H9 (cell line): ENCODE measurements at regions not wholly inside any gene's neighbourhood (a gene's known extent, or its start where the extent isn't known, plus 50 kb on each side); places are given as distances from the start of the nearest gene placed in this dataset.

Experiments
- DNase-seq: peaks from one replicate; pipeline ENCODE4 v3.0.0-alpha.2; 2017
- H2AFZ ChIP-seq: one replicate; pipeline ENCODE4 v1.6.1; 2013; ENCODE audit warnings: mild to moderate bottlenecking, low read length, control low read depth, moderate library complexity
- H2AK5ac ChIP-seq: 2 replicates; pipeline ENCODE4 v1.6.1; 2013; ENCODE audit warnings: low read length, control low read depth, mixed read lengths; ENCODE audit not compliant: insufficient read length
- H2BK120ac ChIP-seq: one replicate; pipeline ENCODE4 v1.6.1; 2013; ENCODE audit warnings: low read depth, mild to moderate bottlenecking, low read length, control low read depth, inconsistent platforms; ENCODE audit not compliant: poor library complexity, severe bottlenecking
- H2BK12ac ChIP-seq: 2 replicates; pipeline ENCODE4 v1.6.1; 2013; ENCODE audit warnings: low read length, control low read depth, mixed read lengths, low read depth; ENCODE audit not compliant: insufficient read length
- H2BK15ac ChIP-seq: 2 replicates; pipeline ENCODE4 v1.6.1; 2013; ENCODE audit warnings: low read depth, low read length, control low read depth
- H2BK20ac ChIP-seq: one replicate; pipeline ENCODE4 v1.6.1; 2013; ENCODE audit warnings: low read depth, mild to moderate bottlenecking, low read length, control low read depth, inconsistent platforms; ENCODE audit not compliant: poor library complexity, severe bottlenecking
- H2BK5ac ChIP-seq: 2 replicates; pipeline ENCODE4 v1.6.1; 2013; ENCODE audit warnings: low read length, control low read depth, mixed read lengths; ENCODE audit not compliant: insufficient read length
- H3K14ac ChIP-seq: 2 replicates; pipeline ENCODE4 v1.6.1; 2013; ENCODE audit warnings: low read length, control low read depth; ENCODE audit not compliant: insufficient read depth
- H3K18ac ChIP-seq: 2 replicates; pipeline ENCODE4 v1.6.1; 2013; ENCODE audit warnings: low read depth, mild to moderate bottlenecking, mixed read lengths, low read length, control low read depth; ENCODE audit not compliant: insufficient read length
- H3K23ac ChIP-seq: 2 replicates; pipeline ENCODE4 v1.6.1; 2013; ENCODE audit warnings: low read length, control low read depth, mixed read lengths, low read depth; ENCODE audit not compliant: insufficient read length
- H3K23me2 ChIP-seq: 2 replicates; pipeline ENCODE4 v1.6.1; 2013; ENCODE audit warnings: low read depth, mild to moderate bottlenecking, mixed read lengths, low read length, control low read depth; ENCODE audit not compliant: insufficient read length, poor library complexity, severe bottlenecking
- H3K27ac ChIP-seq: 2 replicates; pipeline ENCODE4 v1.5.1; 2013; ENCODE audit warnings: low read length, control low read depth, mixed read lengths, low read depth; ENCODE audit not compliant: insufficient read length
- H3K27me3 ChIP-seq: 2 replicates; pipeline ENCODE4 v1.6.1; 2013; ENCODE audit warnings: low read length, control low read depth, inconsistent platforms; ENCODE audit not compliant: insufficient read depth
- H3K4ac ChIP-seq: 2 replicates; pipeline ENCODE4 v1.6.1; 2013; ENCODE audit warnings: low read depth, mild to moderate bottlenecking, control low read depth, inconsistent platforms, low read length, moderate library complexity
- H3K4me1 ChIP-seq: 2 replicates; pipeline ENCODE4 v1.6.1; 2013; ENCODE audit warnings: low read length, control low read depth, inconsistent platforms; ENCODE audit not compliant: insufficient read depth
- H3K4me2 ChIP-seq: 2 replicates; pipeline ENCODE4 v1.6.1; 2013; ENCODE audit warnings: low read length, control low read depth, mixed read lengths; ENCODE audit not compliant: insufficient read length, insufficient read depth
- H3K56ac ChIP-seq: 2 replicates; pipeline ENCODE4 v1.6.1; 2013; ENCODE audit warnings: low read depth, mild to moderate bottlenecking, mixed read lengths, low read length, control low read depth; ENCODE audit not compliant: insufficient read length
- H3K79me1 ChIP-seq: 2 replicates; pipeline ENCODE4 v1.6.1; 2013; ENCODE audit warnings: low read depth, mild to moderate bottlenecking, moderate library complexity, low read length, control low read depth, inconsistent platforms; ENCODE audit not compliant: insufficient read depth, poor library complexity, severe bottlenecking
- H3K79me2 ChIP-seq: 2 replicates; pipeline ENCODE4 v1.6.1; 2013; ENCODE audit warnings: low read length, control low read depth, inconsistent platforms; ENCODE audit not compliant: insufficient read depth
- H3K9ac ChIP-seq: 2 replicates; pipeline ENCODE4 v1.6.1; 2013; ENCODE audit warnings: low read length, control low read depth, mixed read lengths; ENCODE audit not compliant: insufficient read length; ENCODE audit errors: extremely low read depth
- H3K9me3 ChIP-seq: one replicate; pipeline ENCODE4 v1.6.1; 2013; ENCODE audit warnings: low read depth, low read length, inconsistent platforms; ENCODE audit not compliant: control insufficient read depth
- H3T11ph ChIP-seq: one replicate; pipeline ENCODE4 v1.6.1; 2013; ENCODE audit warnings: mild to moderate bottlenecking, low read length, control low read depth, inconsistent platforms
- H4K20me1 ChIP-seq: one replicate; pipeline ENCODE4 v1.6.1; 2013; ENCODE audit not compliant: control insufficient read depth, insufficient read length, insufficient read depth
- H4K5ac ChIP-seq: 2 replicates; pipeline ENCODE4 v1.6.1; 2013; ENCODE audit warnings: low read depth, mild to moderate bottlenecking, mixed read lengths, low read length, control low read depth; ENCODE audit not compliant: insufficient read length
- H4K8ac ChIP-seq: replicated peaks from 2 replicates; pipeline ENCODE4 v1.6.1; 2013; ENCODE audit warnings: low read length, control low read depth, mixed read lengths, low read depth; ENCODE audit not compliant: insufficient read length
- H4K91ac ChIP-seq: 2 replicates; pipeline ENCODE4 v1.6.1; 2013; ENCODE audit warnings: low read depth, mild to moderate bottlenecking, moderate library complexity, mixed read lengths, low read length, control low read depth; ENCODE audit not compliant: insufficient read length
- H3K27ac Mint-ChIP-seq, 3 experiments: 2 replicates in 2 of 3; 3 replicates in 1 of 3; pipeline ENCODE4 v1.8.0; 2020 to 2021; ENCODE audit warnings: mixed read lengths in 3 of 3, mild to moderate bottlenecking in 1 of 3, moderate library complexity in 1 of 3
- H3K27me3 Mint-ChIP-seq: 2 replicates; pipeline ENCODE4 v1.8.0; 2021; ENCODE audit warnings: low read depth, mild to moderate bottlenecking, moderate library complexity, mixed read lengths
- H3K36me3 Mint-ChIP-seq, 3 experiments: 2 replicates in 2 of 3; 3 replicates in 1 of 3; pipeline ENCODE4 v1.8.0; 2020 to 2021; ENCODE audit warnings: low read depth in 3 of 3, mixed read lengths in 3 of 3; ENCODE audit not compliant: insufficient read depth in 1 of 3
- H3K4me1 Mint-ChIP-seq, 2 experiments: 2 replicates each; pipeline ENCODE4 v1.8.0; 2020; ENCODE audit warnings: mixed read lengths in 2 of 2
- H3K4me3 Mint-ChIP-seq, 2 experiments: 2 replicates in 1 of 2; 3 replicates in 1 of 2; pipeline ENCODE4 v1.8.0; 2020 to 2021; ENCODE audit warnings: mild to moderate bottlenecking in 2 of 2, mixed read lengths in 2 of 2, moderate library complexity in 1 of 2
- H3K9me3 Mint-ChIP-seq, 2 experiments: 2 replicates in 1 of 2; 3 replicates in 1 of 2; pipeline ENCODE4 v1.8.0; 2020; ENCODE audit warnings: mild to moderate bottlenecking in 2 of 2, mixed read lengths in 2 of 2, moderate library complexity in 1 of 2
- WGBS: extraction: QIAGEN DNeasy Blood & Tissue Kit; methylation state at CpG from one replicate; pipeline ENCODE4 v1.1.7; 2013; ENCODE audit warnings: missing lambda C conversion rate, low lambda C conversion rate, mixed read lengths; ENCODE audit not compliant: insufficient read length; ENCODE audit errors: extremely low coverage; 5-methylcytosine and 5-hydroxymethylcytosine counted together
- TF ChIP-seq, protein P1 (sequence below): fragments of 200-600 bp; sonication (generic); conservative IDR thresholded peaks from 3 replicates; pipeline ENCODE4 v1.8.0; 2021; ENCODE audit warnings: antibody characterized with exemption, mild to moderate bottlenecking

DNA sequence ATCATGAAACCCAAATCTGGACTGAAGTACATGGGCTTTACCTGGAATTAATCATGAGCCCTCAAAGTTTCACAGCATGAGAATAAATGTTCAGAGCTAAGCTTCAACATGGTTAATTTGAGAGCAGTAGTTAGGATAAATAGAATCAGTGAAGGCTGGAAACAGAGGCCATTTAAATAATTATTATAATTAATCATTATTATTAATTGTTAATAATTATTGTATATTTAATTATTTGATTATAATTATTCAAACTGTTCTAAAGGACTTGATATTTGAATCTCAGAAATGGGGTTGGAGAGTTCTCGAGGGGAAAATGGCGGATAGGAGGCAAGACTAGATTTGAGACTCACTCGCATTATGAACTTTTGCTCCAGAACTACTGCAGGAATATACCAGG, 119.6 kb upstream of the ITGA1 start:
- Histone ChIP-seq H2AK5ac (no peak overlapping the region), H2BK20ac (no peak overlapping the region), H4K5ac (no peak overlapping the region), H2BK5ac (no peak overlapping the region), H3K79me2 (no peaks in the 10 kb centered on the region), H3K23me2 (no peaks in the 10 kb centered on the region), H2BK15ac (no peak overlapping the region), H2BK12ac (no peak overlapping the region), H4K8ac (peak overlapping the region; percentile 15), H4K91ac (no peak overlapping the region), H3K18ac (no peak overlapping the region), H3K27ac (no peak overlapping the region), H2BK120ac (no peak overlapping the region), H3K9me3 (no peaks in the 10 kb centered on the region), H4K20me1 (no peaks in the 10 kb centered on the region), H3K9ac (no peak overlapping the region), H3K27me3 (no peaks in the 10 kb centered on the region), H3K14ac (no peak overlapping the region), H2AFZ (no peak overlapping the region), H3K4me2 (no peak overlapping the region), H3K4ac (no peak overlapping the region), H3K56ac (no peak overlapping the region), H3K23ac (no peak overlapping the region), H3T11ph (no peak overlapping the region), H3K4me1 (no peaks in the 10 kb centered on the region), H3K79me1 (no peaks in the 10 kb centered on the region)
- TF ChIP-seq, protein P1, sequence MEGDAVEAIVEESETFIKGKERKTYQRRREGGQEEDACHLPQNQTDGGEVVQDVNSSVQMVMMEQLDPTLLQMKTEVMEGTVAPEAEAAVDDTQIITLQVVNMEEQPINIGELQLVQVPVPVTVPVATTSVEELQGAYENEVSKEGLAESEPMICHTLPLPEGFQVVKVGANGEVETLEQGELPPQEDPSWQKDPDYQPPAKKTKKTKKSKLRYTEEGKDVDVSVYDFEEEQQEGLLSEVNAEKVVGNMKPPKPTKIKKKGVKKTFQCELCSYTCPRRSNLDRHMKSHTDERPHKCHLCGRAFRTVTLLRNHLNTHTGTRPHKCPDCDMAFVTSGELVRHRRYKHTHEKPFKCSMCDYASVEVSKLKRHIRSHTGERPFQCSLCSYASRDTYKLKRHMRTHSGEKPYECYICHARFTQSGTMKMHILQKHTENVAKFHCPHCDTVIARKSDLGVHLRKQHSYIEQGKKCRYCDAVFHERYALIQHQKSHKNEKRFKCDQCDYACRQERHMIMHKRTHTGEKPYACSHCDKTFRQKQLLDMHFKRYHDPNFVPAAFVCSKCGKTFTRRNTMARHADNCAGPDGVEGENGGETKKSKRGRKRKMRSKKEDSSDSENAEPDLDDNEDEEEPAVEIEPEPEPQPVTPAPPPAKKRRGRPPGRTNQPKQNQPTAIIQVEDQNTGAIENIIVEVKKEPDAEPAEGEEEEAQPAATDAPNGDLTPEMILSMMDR: no peak
- WGBS: no CpG with 5 or more reads among the region's 3 CpGs
- Mint-ChIP-seq H3K27me3 (no peaks in the 10 kb centered on the region), H3K4me1 (no peaks in the 10 kb centered on the region), H3K36me3 (no peaks in the 10 kb centered on the region), H3K27ac (no peak overlapping the region), H3K4me3 (no peak overlapping the region), H3K9me3 (no peaks in the 10 kb centered on the region)
- no peak for DNase-seq
